Suprapubic skin (tissue), 4 donors: ENCODE measurements at regions not wholly inside any gene's neighbourhood (a gene's known extent, or its start where the extent isn't known, plus 50 kb on each side); places are given as distances from the start of the nearest gene placed in this dataset.

Experiments
- DNase-seq, 2 donors: peaks; one replicate each; pipeline ENCODE4 v3.0.0-alpha.2; 2019; ENCODE audit warnings: low spot score in 2 of 2
- H3K27ac ChIP-seq: fragments of 200-600 bp; sonication (generic); one replicate; pipeline ENCODE4 v1.5.1; 2019
- H3K27me3 ChIP-seq: fragments of 200-600 bp; sonication (generic); one replicate; pipeline ENCODE4 v1.5.1; 2019
- H3K36me3 ChIP-seq: fragments of 200-600 bp; sonication (generic); one replicate; pipeline ENCODE4 v1.5.1; 2019
- H3K4me1 ChIP-seq: fragments of 200-600 bp; sonication (generic); one replicate; pipeline ENCODE4 v1.5.1; 2019
- H3K4me3 ChIP-seq: fragments of 200-600 bp; sonication (generic); one replicate; pipeline ENCODE4 v1.5.1; 2019; ENCODE audit warnings: mild to moderate bottlenecking
- H3K9me3 ChIP-seq: fragments of 200-600 bp; sonication (generic); one replicate; pipeline ENCODE4 v1.5.1; 2019
- CTCF ChIP-seq, 2 donors: fragments of 200-600 bp in 1 of 2; fragments of 450-650 bp in 1 of 2; sonication (generic) in 1 of 2; IDR thresholded peaks; one replicate each; pipeline ENCODE4 v1.5.1; 2016 to 2019; ENCODE audit warnings: antibody characterized with exemption in 2 of 2, mild to moderate bottlenecking in 1 of 2, moderate library complexity in 1 of 2
- EP300 ChIP-seq: sonication (generic); formaldehyde crosslinking; IDR thresholded peaks from one replicate; pipeline ENCODE4 v1.6.1; 2017; ENCODE audit warnings: antibody characterized with exemption
- POLR2A ChIP-seq, 2 donors: fragments of 450-650 bp; IDR thresholded peaks; one replicate each; pipeline ENCODE4 v1.6.1; 2017; ENCODE audit warnings: antibody characterized with exemption in 2 of 2, mild to moderate bottlenecking in 2 of 2, moderate library complexity in 2 of 2
- POLR2AphosphoS5 ChIP-seq, 3 donors: sonication (generic); formaldehyde crosslinking; IDR thresholded peaks; one replicate each; pipeline ENCODE4 v1.6.1; 2017; ENCODE audit warnings: antibody characterized with exemption in 3 of 3
- WGBS: methylation state at CpG from one replicate; pipeline ENCODE4 v1.1.5; 2018; 5-methylcytosine and 5-hydroxymethylcytosine counted together

GRCh38 chr15:39304201-39304841, 276.6 kb upstream of the THBS1 start:
- TF ChIP-seq EP300 (no peak), POLR2AphosphoS5 (IDR thresholded peaks at IDR 0.05) (no peak), POLR2A (IDR thresholded peaks at IDR 0.05) (no peak), CTCF (IDR thresholded peaks at IDR 0.05) (no peak)
- no peaks in the 10 kb centered on the region for H3K9me3 ChIP-seq
- no peaks in the 10 kb centered on the region for H3K36me3 ChIP-seq
- H3K27ac ChIP-seq = no peak overlapping the region
- no peaks in the 10 kb centered on the region for H3K27me3 ChIP-seq
- H3K4me1 ChIP-seq = no peaks in the 10 kb centered on the region
- DNase-seq = no peak
- WGBS = 59% methylated on average over 7 of the region's 7 CpGs
- H3K4me3 ChIP-seq = no peak overlapping the region

- WGBS = 66% methylated on average over 4 of the region's 4 CpGs
- no peaks in the 10 kb centered on the region for H3K9me3 ChIP-seq
- TF ChIP-seq POLR2A (IDR thresholded peaks at IDR 0.05) = no peak
- H3K27ac ChIP-seq = no peak overlapping the region
- H3K27me3 ChIP-seq = no peaks in the 10 kb centered on the region
- no peak for DNase-seq
- H3K4me1 ChIP-seq = no peaks in the 10 kb centered on the region
- H3K4me3 ChIP-seq = no peak overlapping the region
- no peaks in the 10 kb centered on the region for H3K36me3 ChIP-seq
These were observed 275.7 kb upstream of the THBS1 start for GRCh38 chr15:39304931-39305728.

- no peak for DNase-seq
- H3K36me3 ChIP-seq = no peaks in the 10 kb centered on the region
- H3K4me3 ChIP-seq = no peak overlapping the region
- 67% methylated on average over 3 of the region's 3 CpGs for WGBS
- TF ChIP-seq EP300 (no peak), POLR2A (IDR thresholded peaks at IDR 0.05) (no peak), CTCF (IDR thresholded peaks at IDR 0.05) (no peak), POLR2AphosphoS5 (IDR thresholded peaks at IDR 0.05) (no peak)
- no peak overlapping the region for H3K27ac ChIP-seq
- no peaks in the 10 kb centered on the region for H3K4me1 ChIP-seq
- no peaks in the 10 kb centered on the region for H3K9me3 ChIP-seq
- H3K27me3 ChIP-seq = no peaks in the 10 kb centered on the region
These were observed 270.2 kb upstream of the THBS1 start for GRCh38 chr15:39310633-39311032.

- TF ChIP-seq POLR2AphosphoS5 (IDR thresholded peaks at IDR 0.05) = no peak
- TF ChIP-seq POLR2A (IDR thresholded peaks at IDR 0.05) = no peak
- TF ChIP-seq EP300 = no peak
- TF ChIP-seq CTCF (IDR thresholded peaks at IDR 0.05) = no peak
- WGBS = 88% methylated on average over 3 of the region's 3 CpGs
- Histone ChIP-seq H3K4me1 (no peaks in the 10 kb centered on the region), H3K4me3 (no peak overlapping the region), H3K9me3 (no peaks in the 10 kb centered on the region), H3K27ac (no peak overlapping the region), H3K36me3 (no peaks in the 10 kb centered on the region), H3K27me3 (no peaks in the 10 kb centered on the region)
- no peak for DNase-seq
These were observed 267.9 kb upstream of the THBS1 start for GRCh38 chr15:39312984-39313383.

GRCh38 chr15:39313467-39313866, 267.4 kb upstream of the THBS1 start:
- Histone ChIP-seq H3K27ac (no peak overlapping the region), H3K36me3 (no peaks in the 10 kb centered on the region), H3K9me3 (no peaks in the 10 kb centered on the region), H3K4me1 (no peaks in the 10 kb centered on the region), H3K4me3 (no peak overlapping the region), H3K27me3 (no peaks in the 10 kb centered on the region)
- 94% methylated on average over 3 of the region's 3 CpGs for WGBS
- TF ChIP-seq POLR2A (IDR thresholded peaks at IDR 0.05) (no peak), EP300 (no peak), CTCF (IDR thresholded peaks at IDR 0.05) (no peak), POLR2AphosphoS5 (IDR thresholded peaks at IDR 0.05) (no peak)
- no peak for DNase-seq
